Spinal cord (tissue), 9 donors: ENCODE measurements at regions not wholly inside any gene's neighbourhood (a gene's known extent, or its start where the extent isn't known, plus 50 kb on each side); places are given as distances from the start of the nearest gene placed in this dataset.
"Not testable (repeated sequence)": the region's sequence is repeated elsewhere in the genome, so short reads cannot be mapped to it uniquely, and the experiment has no call there.

Experiments used
- DNase-seq, 6 donors: peaks; one replicate each; pipeline versions ENCODE4 v3.0.0 to v3.0.0-alpha.2; 2013 to 2015; ENCODE audit warnings: low spot score in 6 of 6, low read depth in 4 of 6
- H3K27ac ChIP-seq: one replicate; pipeline ENCODE4 v1.5.1; 2013; ENCODE audit warnings: low read depth, low read length, control low read depth
- H3K27me3 ChIP-seq: one replicate; pipeline ENCODE4 v1.6.1; 2013; ENCODE audit warnings: low read length; ENCODE audit not compliant: control insufficient read depth, insufficient read depth
- H3K36me3 ChIP-seq: one replicate; pipeline ENCODE4 v1.6.1; 2013; ENCODE audit warnings: low read length; ENCODE audit not compliant: control insufficient read depth, insufficient read depth
- H3K4me1 ChIP-seq: one replicate; pipeline ENCODE4 v1.6.1; 2013; ENCODE audit warnings: low read length; ENCODE audit not compliant: control insufficient read depth, insufficient read depth
- H3K4me3 ChIP-seq: one replicate; pipeline ENCODE4 v1.5.1; 2013; ENCODE audit warnings: low read depth, low read length, control low read depth
- H3K9me3 ChIP-seq: one replicate; pipeline ENCODE4 v1.6.1; 2013; ENCODE audit warnings: low read length; ENCODE audit not compliant: control insufficient read depth, insufficient read depth
- WGBS: methylation state at CpG from one replicate; pipeline ENCODE4 v1.1.5; 2013; ENCODE audit warnings: missing lambda C conversion rate; ENCODE audit not compliant: insufficient coverage; 5-methylcytosine and 5-hydroxymethylcytosine counted together
- donor health status: healthy.

DNA sequence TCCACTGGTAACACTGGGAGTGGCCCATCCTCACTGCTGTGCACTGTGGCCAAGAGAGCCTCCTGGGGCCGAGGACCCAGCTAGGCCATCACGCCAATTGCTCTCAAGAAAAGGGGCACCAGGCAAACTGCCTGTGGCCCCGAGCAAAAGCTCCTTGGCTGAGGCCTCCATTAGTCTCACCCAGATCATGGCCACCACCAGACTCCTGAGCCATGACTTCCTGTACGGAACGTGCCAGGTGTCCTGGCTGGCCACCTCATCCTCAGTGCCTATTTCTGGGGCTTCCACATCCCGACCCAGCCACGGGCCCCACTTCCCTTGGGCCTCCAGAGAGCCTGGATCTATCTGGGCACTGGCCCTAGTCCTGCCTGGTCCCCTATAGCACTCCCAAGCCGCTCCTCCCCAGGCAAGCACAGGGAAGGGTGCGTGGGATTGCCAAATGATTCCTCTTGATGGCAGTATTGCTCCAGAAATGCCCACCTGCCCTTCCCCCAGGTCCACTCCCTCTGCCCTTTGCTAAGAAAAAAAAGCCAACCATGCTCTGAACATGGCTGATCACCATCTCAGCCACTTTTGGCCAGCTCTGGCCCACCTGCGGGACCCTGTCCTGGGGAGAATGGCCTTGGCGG, 212.6 kb upstream of the AGTR2 start:
- peak in 1 of 6 donors; percentile 49 for DNase-seq
- Histone ChIP-seq H3K9me3 (no peaks in the 10 kb centered on the region), H3K36me3 (no peaks in the 10 kb centered on the region), H3K27ac (no peak overlapping the region), H3K27me3 (peaks cover 16% of the 10 kb centered on the region), H3K4me1 (peaks cover 8% of the 10 kb centered on the region), H3K4me3 (no peak overlapping the region)
- 61% methylated on average over 11 of the region's 11 CpGs for WGBS

DNA sequence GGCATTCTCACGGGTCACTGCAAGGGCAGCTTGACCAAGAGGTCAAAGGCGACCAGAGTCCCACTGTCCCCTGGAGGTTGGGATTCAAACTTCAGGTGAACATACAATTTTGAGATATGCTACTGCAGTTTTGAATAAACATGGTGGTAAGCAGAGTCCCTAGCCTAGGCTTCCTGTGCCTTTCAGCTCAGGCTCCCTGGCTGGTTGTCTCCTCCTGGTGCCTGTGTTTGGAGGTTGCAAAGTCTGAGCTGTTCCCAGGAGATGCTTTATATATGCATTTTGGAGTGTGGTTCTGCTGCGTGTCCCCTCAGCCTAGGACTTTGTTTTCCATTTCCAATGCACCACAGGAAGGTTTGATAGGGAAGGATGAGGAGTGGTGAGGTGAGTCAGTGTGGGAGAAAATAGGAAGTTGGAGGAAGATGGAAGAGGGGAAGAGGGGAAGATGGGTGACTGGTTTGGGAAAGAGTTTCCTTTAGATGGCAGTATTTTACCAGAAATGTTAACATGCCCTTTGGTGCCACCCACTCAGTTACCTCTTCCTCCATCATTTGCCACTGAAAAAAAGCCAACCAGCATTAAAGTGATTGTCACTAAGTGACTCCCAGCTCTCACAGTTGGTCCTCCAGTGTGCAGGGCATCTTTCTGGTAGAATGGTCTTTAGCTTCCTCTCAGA, 211.7 kb upstream of the AGTR2 start:
- no peak overlapping the region for H3K4me3 ChIP-seq
- H3K27me3 ChIP-seq: peaks cover 16% of the 10 kb centered on the region
- no peaks in the 10 kb centered on the region for H3K36me3 ChIP-seq
- no peak overlapping the region for H3K27ac ChIP-seq
- WGBS: 59% methylated on average over 3 of the region's 3 CpGs
- H3K4me1 ChIP-seq: peaks cover 8% of the 10 kb centered on the region
- H3K9me3 ChIP-seq: no peaks in the 10 kb centered on the region
- peak in 1 of 6 donors; percentile 44 for DNase-seq

DNA sequence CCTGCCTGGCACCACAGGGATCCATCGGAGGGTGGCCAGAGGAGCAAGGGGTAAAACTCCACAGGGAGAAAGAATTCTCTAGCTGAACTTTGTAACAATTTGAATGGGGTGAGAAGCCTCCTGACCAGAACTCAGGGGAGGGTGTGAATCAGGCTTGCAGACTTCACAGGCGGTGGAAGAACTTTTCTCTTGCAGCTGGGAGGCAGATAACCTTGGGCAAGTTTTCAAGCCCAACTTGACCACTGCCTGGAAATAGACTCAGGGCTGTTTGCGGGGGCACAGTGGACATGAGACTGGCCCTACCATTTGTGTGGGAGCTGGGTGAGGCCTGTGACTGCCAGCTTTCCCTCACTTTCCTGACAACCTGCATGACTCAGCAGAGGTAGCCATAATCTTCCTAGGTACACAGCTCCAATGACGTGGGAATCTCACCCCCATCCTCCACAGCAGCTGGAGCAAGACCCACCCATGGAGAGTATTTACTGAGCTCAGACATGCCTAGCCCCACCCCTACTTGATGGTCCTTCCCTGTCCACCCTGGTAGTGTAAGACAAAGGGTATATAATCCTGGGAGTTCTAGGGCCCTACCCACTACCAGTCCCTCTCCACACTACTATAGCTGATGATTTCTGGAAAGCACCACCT, 210.0 kb upstream of the AGTR2 start:
- WGBS: 57% methylated on average over 4 of the region's 4 CpGs
- Histone ChIP-seq H3K4me3 (no peak overlapping the region), H3K4me1 (peaks cover 8% of the 10 kb centered on the region), H3K36me3 (no peaks in the 10 kb centered on the region), H3K27me3 (peaks cover 16% of the 10 kb centered on the region), H3K9me3 (no peaks in the 10 kb centered on the region), H3K27ac (no peak overlapping the region)
- DNase-seq: no peak

DNA sequence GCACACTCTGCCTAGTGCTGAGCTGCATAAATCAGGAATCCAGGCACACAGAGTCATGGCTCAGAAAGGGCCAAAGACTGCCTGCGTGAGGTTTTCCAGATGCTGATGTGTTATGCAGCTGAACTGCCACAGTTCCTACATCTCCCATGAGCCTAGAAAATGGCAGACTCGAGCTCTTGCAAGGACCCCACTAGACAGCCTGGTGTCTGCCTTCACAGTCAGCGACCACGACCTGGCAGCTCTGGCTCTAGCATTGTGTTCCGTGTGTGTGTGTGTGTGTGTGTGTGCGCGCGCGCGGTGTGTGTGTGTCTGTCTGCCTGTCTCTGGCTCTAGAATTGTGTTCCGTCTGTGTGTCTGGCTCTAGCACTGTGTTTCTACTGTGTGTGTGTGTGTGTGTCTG, 203.6 kb upstream of the AGTR2 start:
- DNase-seq: no peak
- H3K27ac ChIP-seq: no peak overlapping the region
- 72% methylated on average over 11 of the region's 11 CpGs for WGBS
- H3K27me3 ChIP-seq: peaks cover 39% of the 10 kb centered on the region
- peaks cover 4% of the 10 kb centered on the region for H3K4me1 ChIP-seq
- no peaks in the 10 kb centered on the region for H3K36me3 ChIP-seq
- H3K9me3 ChIP-seq: no peaks in the 10 kb centered on the region
- H3K4me3 ChIP-seq: no peak overlapping the region

DNA sequence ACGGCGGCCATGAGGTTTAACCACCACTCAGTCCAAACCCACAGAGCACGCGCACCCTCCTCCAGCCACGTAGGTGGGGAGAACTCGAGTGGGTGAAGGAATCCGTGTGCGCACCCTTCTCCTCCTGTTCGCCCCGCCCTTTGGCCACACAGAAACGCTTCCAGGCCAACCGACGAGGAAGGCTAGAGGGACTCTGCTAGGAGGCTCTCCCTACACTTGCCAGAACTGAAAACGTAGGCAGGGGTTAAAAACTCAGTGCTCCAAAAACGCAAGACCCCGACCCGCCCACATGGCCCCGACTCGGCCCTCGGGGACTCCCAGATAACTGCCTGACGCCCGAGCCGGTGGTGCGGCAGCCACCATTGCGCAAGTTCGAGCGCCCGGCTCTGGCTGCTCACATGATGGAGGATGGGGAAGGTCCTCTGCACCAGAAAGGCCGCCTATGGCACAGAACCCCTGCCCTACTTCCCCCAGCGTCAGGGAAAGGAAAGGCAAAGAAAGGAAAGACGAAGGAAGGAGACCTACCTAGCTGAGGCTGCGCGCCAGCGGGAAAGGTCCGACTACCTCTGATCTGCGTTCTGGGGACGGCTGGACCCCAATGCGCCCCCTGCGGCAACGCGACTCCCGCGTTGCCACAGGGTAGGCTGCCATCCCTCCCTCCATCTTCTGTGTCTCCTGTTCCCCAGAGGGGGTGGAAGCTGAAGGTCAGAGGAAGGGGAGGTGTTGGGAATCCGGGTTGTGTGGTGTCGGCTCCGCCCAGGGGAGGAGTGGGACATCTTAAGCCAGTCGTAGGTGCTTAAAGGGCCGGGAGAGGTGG, 201.9 kb upstream of the AGTR2 start:
- Histone ChIP-seq H3K27ac (peak overlapping the region; percentile 20), H3K27me3 (peaks cover 40% of the 10 kb centered on the region), H3K4me1 (peaks cover 4% of the 10 kb centered on the region)

DNA sequence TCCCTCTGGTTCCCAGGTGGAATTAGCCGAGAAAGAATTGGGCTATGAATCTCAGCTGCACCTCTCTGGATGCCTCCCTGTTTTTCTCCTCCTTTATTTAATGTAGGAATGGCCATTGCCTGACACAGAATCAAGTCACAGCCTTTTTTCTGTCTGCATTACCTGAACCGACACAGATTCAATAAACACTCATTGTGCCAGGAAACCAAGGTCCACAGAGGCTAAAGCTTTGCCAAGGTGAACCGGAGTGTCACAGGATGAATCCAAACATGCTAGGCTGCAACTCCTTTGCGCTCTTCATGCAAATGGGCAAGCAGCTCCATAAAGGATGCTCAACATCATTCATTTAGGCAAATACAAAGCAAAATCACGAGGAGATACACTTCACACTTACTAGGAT, 199.8 kb upstream of the AGTR2 start:
- H3K27ac ChIP-seq: no peak overlapping the region
- peaks cover 2% of the 10 kb centered on the region for H3K9me3 ChIP-seq
- no peaks in the 10 kb centered on the region for H3K36me3 ChIP-seq
- DNase-seq: no peak
- H3K4me1 ChIP-seq: peaks cover 4% of the 10 kb centered on the region
- WGBS: 34% methylated on average over 2 of the region's 5 CpGs
- no peak overlapping the region for H3K4me3 ChIP-seq
- peaks cover 46% of the 10 kb centered on the region for H3K27me3 ChIP-seq

More for the DNA sequence above, 201.9 kb upstream of the AGTR2 start:
- 4% methylated on average over 23 of the region's 48 CpGs for WGBS
- Histone ChIP-seq H3K9me3 (no peaks in the 10 kb centered on the region), H3K4me3 (peak overlapping the region; percentile 49), H3K36me3 (no peaks in the 10 kb centered on the region)
- DNase-seq: peak; percentile 17 to 93 (median 48)

DNA sequence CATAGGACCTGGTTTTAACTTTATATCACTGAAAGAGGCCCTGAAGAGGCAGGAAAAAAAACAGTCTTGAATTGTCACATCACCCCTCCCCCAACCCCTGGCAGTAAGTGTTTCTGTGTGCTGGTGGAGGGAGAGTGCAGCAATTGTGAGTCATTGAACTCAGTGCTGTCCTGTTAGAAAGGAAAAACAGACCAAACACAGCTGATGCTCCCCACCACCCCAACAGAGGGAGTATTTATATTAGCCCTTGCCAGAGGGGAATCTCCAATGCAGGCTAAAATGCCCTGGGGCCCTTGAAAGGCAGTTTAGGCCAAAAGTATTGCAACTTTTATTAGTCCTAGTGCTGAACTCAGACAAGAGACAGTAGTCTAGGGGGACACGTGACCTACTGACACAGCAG, 197.8 kb upstream of the AGTR2 start:
- Histone ChIP-seq H3K9me3 (peaks cover 2% of the 10 kb centered on the region), H3K4me3 (no peak overlapping the region), H3K27me3 (peaks cover 49% of the 10 kb centered on the region), H3K36me3 (no peaks in the 10 kb centered on the region), H3K4me1 (peaks cover 4% of the 10 kb centered on the region), H3K27ac (no peak overlapping the region)
- no peak for DNase-seq
- WGBS: no CpG with 5 or more reads among the region's 1 CpG

DNA sequence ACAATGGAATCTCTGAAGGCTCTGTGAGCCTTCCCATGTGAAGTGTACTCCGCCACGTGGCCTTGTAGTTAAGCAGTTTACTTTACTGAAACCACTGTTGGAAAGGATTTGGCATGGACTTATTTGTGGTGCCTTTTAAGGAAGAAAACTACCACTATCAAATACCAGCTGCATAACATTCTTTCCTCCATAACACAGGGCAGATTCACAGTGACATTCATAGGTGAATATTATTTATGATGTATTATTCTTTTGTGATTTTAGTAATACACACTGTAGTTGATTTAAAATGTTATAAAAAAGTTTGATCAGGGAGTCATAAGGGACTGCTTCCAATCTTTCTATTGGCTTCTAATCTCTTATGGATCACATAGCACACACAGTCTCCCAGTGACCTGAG, 192.5 kb upstream of the AGTR2 start:
- no peak for DNase-seq
- no peaks in the 10 kb centered on the region for H3K36me3 ChIP-seq
- no peak overlapping the region for H3K27ac ChIP-seq
- no peak overlapping the region for H3K4me3 ChIP-seq
- peaks cover 2% of the 10 kb centered on the region for H3K9me3 ChIP-seq
- no CpG with 5 or more reads among the region's 2 CpGs for WGBS
- H3K27me3 ChIP-seq: peaks cover 26% of the 10 kb centered on the region
- H3K4me1 ChIP-seq: no peaks in the 10 kb centered on the region

DNA sequence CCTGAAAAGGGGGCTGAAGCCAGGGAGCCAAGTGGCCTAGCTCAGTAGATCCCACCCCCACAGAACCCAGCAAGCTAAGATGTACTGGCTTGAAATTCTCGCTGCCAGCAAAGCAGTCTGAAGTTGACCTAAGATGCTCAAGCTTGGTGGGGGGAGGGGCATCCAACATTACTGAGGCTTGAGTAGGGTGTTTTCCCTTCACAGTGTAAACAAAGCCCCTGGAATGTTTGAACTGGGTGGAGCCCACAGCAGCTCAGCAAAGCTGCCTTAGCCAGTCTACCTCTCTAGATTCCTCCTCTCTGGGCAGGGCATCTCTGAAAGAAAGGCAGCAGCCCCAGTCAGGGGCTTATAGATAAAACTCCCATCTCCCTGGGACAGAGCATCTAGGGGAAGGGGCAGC, 187.4 kb upstream of the AGTR2 start:
- not testable (repeated sequence) for H3K27ac ChIP-seq, DNase-seq, H3K4me1 ChIP-seq, H3K4me3 ChIP-seq, H3K36me3 ChIP-seq, H3K9me3 ChIP-seq
- peaks cover 12% of the 10 kb centered on the region for H3K27me3 ChIP-seq
- WGBS: no CpG with 5 or more reads among the region's 1 CpG
